Ascending aorta (tissue), 2 donors: ENCODE measurements at regions not wholly inside any gene's neighbourhood (a gene's known extent, or its start where the extent isn't known, plus 50 kb on each side); places are given as distances from the start of the nearest gene placed in this dataset.

ENCODE experiments used
- DNase-seq, 2 donors: peaks; one replicate each; pipeline ENCODE4 v3.0.0-alpha.2; 2019; ENCODE audit warnings: low spot score in 2 of 2
- H3K27ac ChIP-seq, 2 donors: fragments of 200-600 bp; sonication (generic); one replicate each; pipeline ENCODE4 v1.5.1; 2016 to 2017; ENCODE audit warnings: mild to moderate bottlenecking in 1 of 2
- H3K27me3 ChIP-seq: fragments of 200-600 bp; sonication (generic); one replicate; pipeline ENCODE4 v1.5.1; 2017
- H3K36me3 ChIP-seq, 2 donors: fragments of 200-600 bp; sonication (generic); one replicate each; pipeline ENCODE4 v1.5.1; 2016
- H3K4me1 ChIP-seq, 2 donors: fragments of 200-600 bp; sonication (generic); one replicate each; pipeline ENCODE4 v1.5.1; 2016 to 2017; ENCODE audit warnings: mild to moderate bottlenecking in 1 of 2
- H3K4me3 ChIP-seq, 2 donors: fragments of 200-600 bp; sonication (generic); one replicate each; pipeline ENCODE4 v1.5.1; 2016 to 2017; ENCODE audit warnings: mild to moderate bottlenecking in 1 of 2
- H3K9me3 ChIP-seq, 2 donors: fragments of 200-600 bp; sonication (generic); one replicate each; pipeline ENCODE4 v1.5.1; 2016
- CTCF ChIP-seq, 3 experiments: fragments of 200-600 bp in 2 of 3; fragments of 450-650 bp in 1 of 3; sonication (generic) in 2 of 3; IDR thresholded peaks; one replicate each; pipeline ENCODE4 v1.5.1; 2016 to 2019; ENCODE audit warnings: antibody characterized with exemption in 3 of 3, mild to moderate bottlenecking in 1 of 3, moderate library complexity in 1 of 3
- intact Hi-C: fragments of 100-400 bp; cut with DNase I; formaldehyde crosslinking; loops from one replicate; pipeline ENCODE4 v1.15.1; 2023

- intact Hi-C loops = no loop called here
- H3K27me3 ChIP-seq = no peaks in the 10 kb centered on the region
- TF ChIP-seq CTCF (IDR thresholded peaks at IDR 0.05) = no peak
- peak in 1 of 2 donors; percentile 28 for DNase-seq
- H3K27ac ChIP-seq = no peak overlapping the region
- H3K36me3 ChIP-seq = no peaks in the 10 kb centered on the region
- H3K4me1 ChIP-seq = no peaks in the 10 kb centered on the region
- H3K4me3 ChIP-seq = no peak overlapping the region
- no peaks in the 10 kb centered on the region for H3K9me3 ChIP-seq
Observed at GRCh38 chr6:163648868-163649267, 234.3 kb downstream of the QKI start.

- intact Hi-C loops = no loop called here
- Histone ChIP-seq H3K27ac (no peak overlapping the region), H3K4me1 (no peaks in the 10 kb centered on the region), H3K4me3 (no peak overlapping the region), H3K36me3 (no peaks in the 10 kb centered on the region), H3K27me3 (no peaks in the 10 kb centered on the region), H3K9me3 (no peaks in the 10 kb centered on the region)
- no peak for DNase-seq
- TF ChIP-seq CTCF (IDR thresholded peaks at IDR 0.05) = no peak
Observed at GRCh38 chr6:163647624-163648023, 233.1 kb downstream of the QKI start.

GRCh38 chr6:163646866-163647265 is 232.3 kb downstream of the QKI start:
- no peaks in the 10 kb centered on the region for H3K36me3 ChIP-seq

GRCh38 chr6:163646133-163646532 is 231.6 kb downstream of the QKI start:
- no peaks in the 10 kb centered on the region for H3K9me3 ChIP-seq
- H3K36me3 ChIP-seq = no peaks in the 10 kb centered on the region
- H3K27me3 ChIP-seq = no peaks in the 10 kb centered on the region
- no peak overlapping the region for H3K4me3 ChIP-seq
- H3K27ac ChIP-seq = no peak overlapping the region
- TF ChIP-seq CTCF (IDR thresholded peaks at IDR 0.05) = no peak
- intact Hi-C loops = no loop called here
- DNase-seq = no peak
- H3K4me1 ChIP-seq = no peaks in the 10 kb centered on the region

More at GRCh38 chr6:163646866-163647265, 232.3 kb downstream of the QKI start:
- no peak overlapping the region for H3K4me3 ChIP-seq
- no peaks in the 10 kb centered on the region for H3K27me3 ChIP-seq
- intact Hi-C loops = no loop called here
- H3K4me1 ChIP-seq = no peaks in the 10 kb centered on the region
- no peak for TF ChIP-seq CTCF (IDR thresholded peaks at IDR 0.05)
- no peak for DNase-seq
- no peaks in the 10 kb centered on the region for H3K9me3 ChIP-seq
- H3K27ac ChIP-seq = no peak overlapping the region

GRCh38 chr6:163645560-163645959 is 231.0 kb downstream of the QKI start:
- intact Hi-C loops = no loop called here
- no peak overlapping the region for H3K4me3 ChIP-seq
- no peaks in the 10 kb centered on the region for H3K27me3 ChIP-seq
- no peaks in the 10 kb centered on the region for H3K9me3 ChIP-seq
- no peaks in the 10 kb centered on the region for H3K4me1 ChIP-seq
- no peak for DNase-seq
- H3K27ac ChIP-seq = no peak overlapping the region
- H3K36me3 ChIP-seq = no peaks in the 10 kb centered on the region
- TF ChIP-seq CTCF (IDR thresholded peaks at IDR 0.05) = no peak

- Histone ChIP-seq H3K9me3 (no peaks in the 10 kb centered on the region), H3K27me3 (no peaks in the 10 kb centered on the region), H3K27ac (no peak overlapping the region), H3K4me3 (no peak overlapping the region), H3K4me1 (no peaks in the 10 kb centered on the region), H3K36me3 (no peaks in the 10 kb centered on the region)
- intact Hi-C loops = no loop called here
- no peak for DNase-seq
- TF ChIP-seq CTCF (IDR thresholded peaks at IDR 0.05) = no peak
Observed at GRCh38 chr6:163643866-163644265, 229.3 kb downstream of the QKI start.
